ENCODE measurements at regions not wholly inside any gene's neighbourhood (a gene's known extent, or its start where the extent isn't known, plus 50 kb on each side); places are given as distances from the start of the nearest gene placed in this dataset.
A peak's percentile ranks its signal among the peaks of the same experiment; 100 is the strongest.

- Mint-ChIP-seq H3K36me3 (ENCODE audit: low read depth) (no peaks in the 10 kb centered on the region), H3K27ac (ENCODE audit: unreplicated experiment) (peak overlapping the region; percentile 85), H3K4me3 (no peak overlapping the region), H3K27me3 (ENCODE audit: low read depth) (peaks cover 5% of the 10 kb centered on the region), H3K9me3 (peaks cover 4% of the 10 kb centered on the region), H3K4me1 (peaks cover 23% of the 10 kb centered on the region)
- TF ChIP-seq, protein P1, sequence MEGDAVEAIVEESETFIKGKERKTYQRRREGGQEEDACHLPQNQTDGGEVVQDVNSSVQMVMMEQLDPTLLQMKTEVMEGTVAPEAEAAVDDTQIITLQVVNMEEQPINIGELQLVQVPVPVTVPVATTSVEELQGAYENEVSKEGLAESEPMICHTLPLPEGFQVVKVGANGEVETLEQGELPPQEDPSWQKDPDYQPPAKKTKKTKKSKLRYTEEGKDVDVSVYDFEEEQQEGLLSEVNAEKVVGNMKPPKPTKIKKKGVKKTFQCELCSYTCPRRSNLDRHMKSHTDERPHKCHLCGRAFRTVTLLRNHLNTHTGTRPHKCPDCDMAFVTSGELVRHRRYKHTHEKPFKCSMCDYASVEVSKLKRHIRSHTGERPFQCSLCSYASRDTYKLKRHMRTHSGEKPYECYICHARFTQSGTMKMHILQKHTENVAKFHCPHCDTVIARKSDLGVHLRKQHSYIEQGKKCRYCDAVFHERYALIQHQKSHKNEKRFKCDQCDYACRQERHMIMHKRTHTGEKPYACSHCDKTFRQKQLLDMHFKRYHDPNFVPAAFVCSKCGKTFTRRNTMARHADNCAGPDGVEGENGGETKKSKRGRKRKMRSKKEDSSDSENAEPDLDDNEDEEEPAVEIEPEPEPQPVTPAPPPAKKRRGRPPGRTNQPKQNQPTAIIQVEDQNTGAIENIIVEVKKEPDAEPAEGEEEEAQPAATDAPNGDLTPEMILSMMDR (conservative IDR thresholded peaks at IDR 0.05): no peak
- no peak for DNase-seq (ENCODE audit: low read depth, low spot score)
Measured at GRCh38 chr3:150221904-150222523, 186.1 kb upstream of the TSC22D2 start.

GRCh38 chr3:150220799-150221198 is 187.3 kb upstream of the TSC22D2 start:
- no peak overlapping the region for H3K27ac Mint-ChIP-seq (ENCODE audit: unreplicated experiment)
- no peaks in the 10 kb centered on the region for H3K36me3 Mint-ChIP-seq (ENCODE audit: low read depth)
- no peak for DNase-seq (ENCODE audit: low read depth, low spot score)
- H3K4me3 Mint-ChIP-seq: peak overlapping the region; percentile 83
- TF ChIP-seq, protein P1 (conservative IDR thresholded peaks at IDR 0.05): no peak
- peaks cover 32% of the 10 kb centered on the region for H3K4me1 Mint-ChIP-seq
- peaks cover 4% of the 10 kb centered on the region for H3K9me3 Mint-ChIP-seq
- peaks cover under 1% of the 10 kb centered on the region for H3K27me3 Mint-ChIP-seq (ENCODE audit: low read depth)

DNA sequence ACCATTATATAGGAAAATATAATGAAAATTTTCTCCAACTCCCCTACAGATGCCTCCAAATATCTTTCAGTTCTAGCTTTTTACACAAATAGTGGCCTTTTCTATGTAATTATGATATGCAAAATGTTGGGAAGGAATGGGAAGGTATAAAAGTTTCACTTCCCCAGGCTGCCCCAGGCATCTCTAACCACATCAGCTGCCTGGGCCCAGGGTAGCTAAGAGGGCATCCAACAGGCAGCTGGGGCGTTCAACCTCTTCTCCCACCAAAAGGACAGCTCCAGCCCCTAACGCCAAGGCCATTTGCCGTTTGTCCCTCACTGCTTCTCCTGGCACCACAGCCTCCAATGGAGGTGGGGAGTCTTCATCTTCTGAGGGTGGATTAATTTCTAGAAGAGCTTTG is 188.1 kb upstream of the TSC22D2 start:
- H3K4me1 Mint-ChIP-seq: peaks cover 38% of the 10 kb centered on the region
- no peak for DNase-seq (ENCODE audit: low read depth, low spot score)
- H3K36me3 Mint-ChIP-seq (ENCODE audit: low read depth): no peaks in the 10 kb centered on the region

GRCh38 chr3:150218841-150219240 is 189.3 kb upstream of the TSC22D2 start:
- peaks cover 38% of the 10 kb centered on the region for H3K4me1 Mint-ChIP-seq
- no peaks in the 10 kb centered on the region for H3K36me3 Mint-ChIP-seq (ENCODE audit: low read depth)
- H3K4me3 Mint-ChIP-seq: no peak overlapping the region
- TF ChIP-seq, protein P1 (conservative IDR thresholded peaks at IDR 0.05): no peak
- no peak for DNase-seq (ENCODE audit: low read depth, low spot score)
- H3K9me3 Mint-ChIP-seq: peaks cover 4% of the 10 kb centered on the region
- no peak overlapping the region for H3K27ac Mint-ChIP-seq (ENCODE audit: unreplicated experiment)
- H3K27me3 Mint-ChIP-seq (ENCODE audit: low read depth): no peaks in the 10 kb centered on the region

More for the DNA sequence above, 188.1 kb upstream of the TSC22D2 start:
- Mint-ChIP-seq H3K27me3 (ENCODE audit: low read depth) (no peaks in the 10 kb centered on the region), H3K4me3 (no peak overlapping the region), H3K9me3 (peaks cover 4% of the 10 kb centered on the region), H3K27ac (ENCODE audit: unreplicated experiment) (no peak overlapping the region)
- TF ChIP-seq, protein P1 (conservative IDR thresholded peaks at IDR 0.05): no peak

GRCh38 chr3:150218236-150218635 is 189.9 kb upstream of the TSC22D2 start:
- H3K27me3 Mint-ChIP-seq (ENCODE audit: low read depth): no peaks in the 10 kb centered on the region
- no peak overlapping the region for H3K27ac Mint-ChIP-seq (ENCODE audit: unreplicated experiment)
- H3K36me3 Mint-ChIP-seq (ENCODE audit: low read depth): no peaks in the 10 kb centered on the region
- no peak for DNase-seq (ENCODE audit: low read depth, low spot score)
- TF ChIP-seq, protein P1 (conservative IDR thresholded peaks at IDR 0.05): no peak
- H3K4me1 Mint-ChIP-seq: peaks cover 38% of the 10 kb centered on the region
- no peak overlapping the region for H3K4me3 Mint-ChIP-seq
- H3K9me3 Mint-ChIP-seq: peaks cover 4% of the 10 kb centered on the region

All from neural crest cell (in vitro differentiated cells).